Gastrocnemius medialis (tissue), 4 donors: ENCODE measurements at regions not wholly inside any gene's neighbourhood (a gene's known extent, or its start where the extent isn't known, plus 50 kb on each side); places are given as distances from the start of the nearest gene placed in this dataset.
"Not testable (repeated sequence)": the region's sequence is repeated elsewhere in the genome, so short reads cannot be mapped to it uniquely, and the experiment has no call there.

Source experiments
- POLR2A ChIP-seq, 2 donors: fragments of 450-650 bp; IDR thresholded peaks; one replicate each; pipeline ENCODE4 v1.6.1; 2017; ENCODE audit warnings: antibody characterized with exemption in 2 of 2, mild to moderate bottlenecking in 2 of 2, moderate library complexity in 2 of 2
- TF ChIP-seq, protein P1 (sequence below), 5 experiments: fragments of 450-650 bp in 3 of 5; fragments of 200-600 bp in 2 of 5; sonication (generic) in 2 of 5; IDR thresholded peaks in 4 of 5; conservative IDR thresholded peaks in 1 of 5; 1 replicate in 4 of 5; 2 replicates in 1 of 5; pipeline ENCODE4 v1.5.1; 2016 to 2019; ENCODE audit warnings: antibody characterized with exemption in 5 of 5, mild to moderate bottlenecking in 3 of 5, moderate library complexity in 3 of 5

DNA sequence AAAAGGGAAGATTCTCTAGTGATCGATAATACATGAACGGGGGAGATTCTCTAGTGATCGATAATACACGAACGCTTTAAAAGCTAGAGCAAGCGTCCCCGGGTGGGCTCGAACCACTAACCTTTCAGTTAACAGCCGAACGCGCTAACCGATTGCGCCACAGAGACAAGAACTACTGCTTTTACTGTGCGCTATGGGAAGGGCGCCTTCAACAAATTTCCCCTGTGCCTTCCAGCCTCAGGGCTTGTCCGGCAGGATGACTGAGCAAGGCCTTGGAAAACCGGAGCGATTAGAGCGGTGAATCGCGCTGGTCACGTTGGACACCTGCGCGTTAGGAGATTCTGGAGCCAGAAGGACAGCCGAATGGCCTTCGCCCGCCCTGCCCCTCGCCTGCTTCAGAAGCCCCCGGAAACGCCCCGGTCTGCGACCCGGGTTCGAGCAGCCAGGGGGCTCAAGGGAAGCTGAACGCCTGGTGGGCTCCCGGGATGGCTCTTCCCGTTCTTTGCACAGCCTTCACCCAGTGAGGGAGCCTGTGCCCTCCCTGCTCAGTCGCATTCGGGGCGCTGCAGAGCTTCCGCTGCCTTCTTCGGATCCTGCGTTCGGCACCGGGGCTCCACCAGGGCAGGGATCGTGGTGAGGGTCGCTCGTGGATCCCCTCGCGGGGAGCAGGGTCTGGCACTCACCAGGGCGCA is 103.5 kb downstream of the NBPF11 start:
- TF ChIP-seq, protein P1, sequence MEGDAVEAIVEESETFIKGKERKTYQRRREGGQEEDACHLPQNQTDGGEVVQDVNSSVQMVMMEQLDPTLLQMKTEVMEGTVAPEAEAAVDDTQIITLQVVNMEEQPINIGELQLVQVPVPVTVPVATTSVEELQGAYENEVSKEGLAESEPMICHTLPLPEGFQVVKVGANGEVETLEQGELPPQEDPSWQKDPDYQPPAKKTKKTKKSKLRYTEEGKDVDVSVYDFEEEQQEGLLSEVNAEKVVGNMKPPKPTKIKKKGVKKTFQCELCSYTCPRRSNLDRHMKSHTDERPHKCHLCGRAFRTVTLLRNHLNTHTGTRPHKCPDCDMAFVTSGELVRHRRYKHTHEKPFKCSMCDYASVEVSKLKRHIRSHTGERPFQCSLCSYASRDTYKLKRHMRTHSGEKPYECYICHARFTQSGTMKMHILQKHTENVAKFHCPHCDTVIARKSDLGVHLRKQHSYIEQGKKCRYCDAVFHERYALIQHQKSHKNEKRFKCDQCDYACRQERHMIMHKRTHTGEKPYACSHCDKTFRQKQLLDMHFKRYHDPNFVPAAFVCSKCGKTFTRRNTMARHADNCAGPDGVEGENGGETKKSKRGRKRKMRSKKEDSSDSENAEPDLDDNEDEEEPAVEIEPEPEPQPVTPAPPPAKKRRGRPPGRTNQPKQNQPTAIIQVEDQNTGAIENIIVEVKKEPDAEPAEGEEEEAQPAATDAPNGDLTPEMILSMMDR (IDR thresholded peaks at IDR 0.05 in 4 of 5, conservative IDR thresholded peaks at IDR 0.05 in 1 of 5): not testable (repeated sequence)
- not testable (repeated sequence) for TF ChIP-seq POLR2A (IDR thresholded peaks at IDR 0.05)
